WERI-Rb-1 (cell line): ENCODE measurements at regions not wholly inside any gene's neighbourhood (a gene's known extent, or its start where the extent isn't known, plus 50 kb on each side); places are given as distances from the start of the nearest gene placed in this dataset.

ENCODE experiments used
- DNase-seq: peaks from one replicate; pipeline ENCODE4 v3.0.0-alpha.2; 2020
- H3K27ac ChIP-seq: fragments of 250-450 bp; sonication (Bioruptor Pico); 2 replicates; pipeline ENCODE4 v1.5.1; 2020; ENCODE audit warnings: mild to moderate bottlenecking, moderate library complexity
- H3K27me3 ChIP-seq: fragments of 250-450 bp; sonication (Bioruptor Pico); 2 replicates; pipeline ENCODE4 v1.5.1; 2021; ENCODE audit warnings: mild to moderate bottlenecking, low read depth, moderate library complexity; ENCODE audit not compliant: insufficient read depth, severe bottlenecking
- H3K36me3 ChIP-seq: fragments of 250-450 bp; sonication (Bioruptor Pico); 2 replicates; pipeline ENCODE4 v1.5.1; 2020; ENCODE audit warnings: mild to moderate bottlenecking, moderate library complexity
- H3K4me3 ChIP-seq: 2 replicates; pipeline ENCODE4 v1.5.1; 2011; ENCODE audit warnings: low read depth, mild to moderate bottlenecking, control low read depth, low read length
- H3K9me3 ChIP-seq: fragments of 250-450 bp; sonication (Bioruptor Pico); 2 replicates; pipeline ENCODE4 v1.5.1; 2021; ENCODE audit warnings: mild to moderate bottlenecking, moderate library complexity; ENCODE audit not compliant: severe bottlenecking
- CTCF ChIP-seq: IDR thresholded peaks from 2 replicates; pipeline ENCODE4 v1.5.1; 2011; ENCODE audit warnings: low read depth, mild to moderate bottlenecking, control low read depth, inconsistent platforms, low read length

GRCh38 chr2:151033271-151034248, 228.1 kb downstream of the RBM43 start:
- TF ChIP-seq CTCF, result no peak
- H3K27ac ChIP-seq, result no peak overlapping the region
- no peaks in the 10 kb centered on the region for H3K36me3 ChIP-seq

GRCh38 chr2:151032741-151033191, 228.9 kb downstream of the RBM43 start:
- Histone ChIP-seq H3K36me3 (no peaks in the 10 kb centered on the region), H3K9me3 (no peaks in the 10 kb centered on the region), H3K27ac (no peak overlapping the region), H3K27me3 (no peaks in the 10 kb centered on the region), H3K4me3 (no peak overlapping the region)
- no peak for DNase-seq
- no peak for TF ChIP-seq CTCF

More at GRCh38 chr2:151033271-151034248, 228.1 kb downstream of the RBM43 start:
- H3K9me3 ChIP-seq, result no peaks in the 10 kb centered on the region
- no peak for DNase-seq
- H3K27me3 ChIP-seq, result no peaks in the 10 kb centered on the region
- H3K4me3 ChIP-seq, result no peak overlapping the region

- no peaks in the 10 kb centered on the region for H3K9me3 ChIP-seq
- H3K36me3 ChIP-seq, result no peaks in the 10 kb centered on the region
- no peak overlapping the region for H3K4me3 ChIP-seq
- H3K27me3 ChIP-seq, result no peaks in the 10 kb centered on the region
- no peak for TF ChIP-seq CTCF
- DNase-seq, result no peak
- no peak overlapping the region for H3K27ac ChIP-seq
These were observed 230.9 kb downstream of the RBM43 start for GRCh38 chr2:151030663-151031230.

GRCh38 chr2:151029406-151030157, 232.1 kb downstream of the RBM43 start:
- TF ChIP-seq CTCF, result no peak

GRCh38 chr2:151028691-151029176, 232.9 kb downstream of the RBM43 start:
- Histone ChIP-seq H3K9me3 (no peaks in the 10 kb centered on the region), H3K27ac (no peak overlapping the region), H3K27me3 (no peaks in the 10 kb centered on the region), H3K4me3 (no peak overlapping the region), H3K36me3 (no peaks in the 10 kb centered on the region)
- no peak for TF ChIP-seq CTCF
- no peak for DNase-seq

More at GRCh38 chr2:151029406-151030157, 232.1 kb downstream of the RBM43 start:
- Histone ChIP-seq H3K9me3 (no peaks in the 10 kb centered on the region), H3K36me3 (no peaks in the 10 kb centered on the region), H3K4me3 (no peak overlapping the region), H3K27ac (no peak overlapping the region), H3K27me3 (no peaks in the 10 kb centered on the region)
- no peak for DNase-seq
